Calu3 (cell line): ENCODE measurements at regions not wholly inside any gene's neighbourhood (a gene's known extent, or its start where the extent isn't known, plus 50 kb on each side); places are given as distances from the start of the nearest gene placed in this dataset.

Experiments used
- BruUV-seq: library from RNA; stranded (reverse); fragments of 400-500 nt; replicated peaks from 2 replicates; lab custom pipeline; 2021; lab: Mats Ljungman, UMichigan
- CTCF ChIA-PET: fragments of 300-600 bp; sonication (Branson Sonifier 250); formaldehyde crosslinking; loops from one replicate; lab custom pipeline; 2022; ENCODE audit warnings: antibody characterized with exemption; lab: Charles Lee
- DNase-seq: peaks from one replicate; pipeline ENCODE4 v3.0.0; 2022
- H3K27ac Mint-ChIP-seq: one replicate; pipeline ENCODE4 v1.8.0; 2022; ENCODE audit warnings: mixed read lengths; ENCODE audit not compliant: unreplicated experiment
- H3K27me3 Mint-ChIP-seq: one replicate; pipeline ENCODE4 v1.8.0; 2022; ENCODE audit warnings: mixed read lengths; ENCODE audit not compliant: unreplicated experiment
- H3K36me3 Mint-ChIP-seq: one replicate; pipeline ENCODE4 v1.8.0; 2022; ENCODE audit warnings: mild to moderate bottlenecking, moderate library complexity, mixed read lengths; ENCODE audit not compliant: insufficient read depth, unreplicated experiment
- H3K4me1 Mint-ChIP-seq: one replicate; pipeline ENCODE4 v1.8.0; 2022; ENCODE audit warnings: mild to moderate bottlenecking, low read depth, mixed read lengths; ENCODE audit not compliant: unreplicated experiment
- H3K4me3 Mint-ChIP-seq: one replicate; pipeline ENCODE4 v1.8.0; 2022; ENCODE audit warnings: mild to moderate bottlenecking, low read depth, moderate library complexity, mixed read lengths; ENCODE audit not compliant: unreplicated experiment
- H3K9me3 Mint-ChIP-seq: one replicate; pipeline ENCODE4 v1.8.0; 2022; ENCODE audit warnings: low read depth, mixed read lengths; ENCODE audit not compliant: unreplicated experiment
- CTCF ChIP-seq: fragments of 200-600 bp; IDR thresholded peaks from one replicate; pipeline ENCODE4 v1.8.0; 2022; ENCODE audit warnings: antibody characterized with exemption; ENCODE audit not compliant: unreplicated experiment
- intact Hi-C: fragments of 100-400 bp; cut with micrococcal nuclease; formaldehyde crosslinking; loops from one replicate; pipeline ENCODE4 v1.10.0; 2022; ENCODE audit not compliant: unreplicated experiment

- Mint-ChIP-seq H3K27me3 (no peaks in the 10 kb centered on the region), H3K4me1 (peaks cover 7% of the 10 kb centered on the region), H3K36me3 (no peaks in the 10 kb centered on the region), H3K4me3 (no peak overlapping the region), H3K9me3 (no peaks in the 10 kb centered on the region), H3K27ac (no peak overlapping the region)
- intact Hi-C loops: no loop called here
- CTCF ChIA-PET: no interaction called here
- no peak for DNase-seq
- TF ChIP-seq CTCF: no peak
- BruUV-seq: no TSS peak
These were observed 371.1 kb upstream of the SPRY2 start for GRCh38 chr13:80712026-80712425.

- no TSS peak for BruUV-seq
- Mint-ChIP-seq H3K36me3 (no peaks in the 10 kb centered on the region), H3K4me3 (no peak overlapping the region), H3K9me3 (no peaks in the 10 kb centered on the region), H3K4me1 (no peaks in the 10 kb centered on the region), H3K27ac (no peak overlapping the region), H3K27me3 (no peaks in the 10 kb centered on the region)
- CTCF ChIA-PET: no interaction called here
- DNase-seq: no peak
- intact Hi-C loops: no loop called here
- no peak for TF ChIP-seq CTCF
These were observed 367.9 kb upstream of the SPRY2 start for GRCh38 chr13:80708791-80709190.

- Mint-ChIP-seq H3K27me3 (no peaks in the 10 kb centered on the region), H3K4me1 (no peaks in the 10 kb centered on the region), H3K36me3 (no peaks in the 10 kb centered on the region), H3K9me3 (no peaks in the 10 kb centered on the region), H3K27ac (no peak overlapping the region), H3K4me3 (no peak overlapping the region)
- no peak for TF ChIP-seq CTCF
- DNase-seq: no peak
- no TSS peak for BruUV-seq
- CTCF ChIA-PET: no interaction called here
- intact Hi-C loops: no loop called here
These were observed 366.4 kb upstream of the SPRY2 start for GRCh38 chr13:80707000-80707983.

- Mint-ChIP-seq H3K4me1 (no peaks in the 10 kb centered on the region), H3K9me3 (no peaks in the 10 kb centered on the region), H3K27me3 (no peaks in the 10 kb centered on the region), H3K4me3 (no peak overlapping the region), H3K27ac (no peak overlapping the region), H3K36me3 (no peaks in the 10 kb centered on the region)
- CTCF ChIA-PET: no interaction called here
- no peak for DNase-seq
- intact Hi-C loops: no loop called here
- no peak for TF ChIP-seq CTCF
- BruUV-seq: no TSS peak
These were observed 365.2 kb upstream of the SPRY2 start for GRCh38 chr13:80706164-80706471.
